Urothelium cell line (cell line): ENCODE measurements at regions not wholly inside any gene's neighbourhood (a gene's known extent, or its start where the extent isn't known, plus 50 kb on each side); places are given as distances from the start of the nearest gene placed in this dataset.
"Not testable (repeated sequence)": the region's sequence is repeated elsewhere in the genome, so short reads cannot be mapped to it uniquely, and the experiment has no call there.

ENCODE experiments used
- DNase-seq: peaks from one replicate; pipeline ENCODE4 v3.0.0; 2011; ENCODE audit warnings: low spot score, mixed read lengths
- FAIRE-seq: peaks from 2 replicates; lab custom pipeline; 2011; peaks lifted over from hg19 to GRCh38; lab: Jason Lieb, UNC

- DNase-seq (no peak), FAIRE-seq (no peak)
Observed at GRCh38 chr18:25510096-25510495, 158.1 kb upstream of the ZNF521 start.

- FAIRE-seq = no peak
- peak; percentile 26 for DNase-seq
Observed at GRCh38 chr18:25503567-25504081, 151.7 kb upstream of the ZNF521 start.

DNA sequence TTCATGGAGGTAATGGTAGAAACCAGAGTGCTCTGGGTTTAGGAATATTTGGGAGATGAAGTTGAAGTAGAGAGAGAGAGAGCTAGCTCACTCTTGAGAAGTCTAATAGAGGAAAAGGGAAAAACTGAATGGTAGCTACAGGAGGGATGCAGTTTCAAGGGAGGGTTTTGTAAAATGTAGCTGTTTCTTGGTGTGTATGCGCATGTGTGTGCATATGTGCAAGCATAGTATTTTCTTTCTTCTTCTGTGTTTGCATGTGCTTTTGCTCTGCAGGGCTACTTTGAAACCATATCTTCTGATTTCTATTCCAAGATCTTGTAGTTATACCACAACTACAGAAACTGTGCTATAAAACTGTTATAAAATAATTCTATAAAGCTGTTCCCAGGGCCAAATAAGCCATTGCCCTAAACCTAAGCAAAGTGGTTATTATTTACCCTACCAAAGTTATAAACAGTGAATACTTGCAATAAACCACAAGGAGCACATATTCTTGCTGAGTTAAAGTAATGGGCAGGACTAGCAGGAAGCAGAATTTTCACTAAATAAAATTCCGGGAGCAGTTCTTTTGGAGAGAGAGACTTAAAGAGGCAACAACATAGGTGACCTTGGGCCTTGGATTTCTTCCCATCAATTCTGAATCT lies 145.3 kb upstream of the ZNF521 start:
- DNase-seq (no peak), FAIRE-seq (no peak)

DNA sequence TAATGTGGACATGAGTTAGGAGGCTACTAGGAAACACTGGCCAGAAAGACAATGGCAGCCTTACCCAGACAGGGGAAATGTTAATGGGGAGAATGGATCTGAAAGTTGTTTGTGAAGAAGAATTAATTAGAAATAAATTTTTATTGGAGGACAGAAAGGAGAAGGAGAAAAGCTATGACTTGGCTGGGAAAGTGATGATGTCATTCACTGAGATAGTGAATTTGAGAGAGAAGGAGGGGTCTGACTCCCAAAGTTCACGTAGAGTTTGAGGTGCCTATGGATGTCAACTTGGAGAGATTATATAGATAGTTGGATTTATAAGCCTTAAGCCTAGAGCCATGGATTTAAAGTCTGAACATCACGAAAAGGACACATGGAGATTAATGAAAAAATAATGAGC lies 144.6 kb upstream of the ZNF521 start:
- DNase-seq (no peak), FAIRE-seq (no peak)

DNA sequence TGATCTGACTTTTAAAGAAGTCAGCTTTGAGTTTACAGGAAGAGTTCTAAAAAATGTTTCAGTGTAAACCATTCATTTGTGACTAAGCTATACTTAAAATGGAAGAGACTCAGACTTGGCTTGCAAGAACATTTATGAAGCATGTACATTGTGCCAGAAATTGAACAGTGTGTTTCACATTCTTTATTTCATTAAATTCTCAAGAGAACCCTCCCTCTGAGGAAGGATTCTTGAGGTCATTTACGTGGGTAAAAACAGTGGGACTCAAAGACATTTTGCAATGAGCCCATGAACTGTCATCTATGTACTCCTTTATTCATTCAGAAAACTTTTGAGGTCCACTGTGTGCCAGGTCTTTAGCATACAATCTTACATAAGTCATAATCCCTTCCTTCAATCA lies 143.6 kb upstream of the ZNF521 start:
- no peak for DNase-seq
- FAIRE-seq = no peak

DNA sequence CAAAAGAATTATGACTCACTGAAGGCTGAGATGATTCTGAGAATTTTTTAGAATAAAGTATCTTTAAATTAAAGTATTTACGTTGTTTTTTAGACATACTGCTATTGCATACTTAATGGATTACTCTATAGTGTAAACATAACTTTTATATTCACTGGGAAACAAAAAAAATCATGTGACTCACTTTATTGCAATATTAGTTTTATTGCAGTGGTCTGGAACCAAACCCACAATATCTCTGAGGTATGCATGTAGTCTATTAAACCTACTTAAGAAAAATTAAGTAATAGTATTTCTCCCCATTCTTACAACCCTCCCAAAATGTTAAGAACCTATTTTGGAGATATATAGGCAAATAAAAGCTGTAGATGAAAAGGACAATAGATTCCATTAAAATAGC lies 142.9 kb upstream of the ZNF521 start:
- DNase-seq = no peak
- no peak for FAIRE-seq

DNA sequence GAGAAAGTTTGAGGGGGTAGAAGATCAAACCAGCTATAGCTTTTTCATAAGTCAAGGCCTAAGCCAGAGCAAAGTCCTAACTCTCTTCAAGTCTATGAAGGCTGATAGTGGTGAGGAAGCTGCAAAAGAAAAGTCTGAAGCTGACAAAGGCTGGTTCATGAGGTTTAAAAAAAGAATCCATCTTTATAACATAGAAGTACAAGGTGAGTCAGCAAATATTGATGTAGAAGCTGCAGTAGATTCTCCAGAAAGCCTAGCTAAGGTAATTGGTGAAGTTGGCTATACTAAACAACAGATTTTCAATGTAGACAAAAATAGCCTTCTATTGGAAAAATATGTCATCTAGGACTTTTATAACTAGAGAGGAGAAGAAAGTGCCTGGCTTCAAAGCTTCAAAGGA lies 141.4 kb upstream of the ZNF521 start:
- no peak for FAIRE-seq

DNA sequence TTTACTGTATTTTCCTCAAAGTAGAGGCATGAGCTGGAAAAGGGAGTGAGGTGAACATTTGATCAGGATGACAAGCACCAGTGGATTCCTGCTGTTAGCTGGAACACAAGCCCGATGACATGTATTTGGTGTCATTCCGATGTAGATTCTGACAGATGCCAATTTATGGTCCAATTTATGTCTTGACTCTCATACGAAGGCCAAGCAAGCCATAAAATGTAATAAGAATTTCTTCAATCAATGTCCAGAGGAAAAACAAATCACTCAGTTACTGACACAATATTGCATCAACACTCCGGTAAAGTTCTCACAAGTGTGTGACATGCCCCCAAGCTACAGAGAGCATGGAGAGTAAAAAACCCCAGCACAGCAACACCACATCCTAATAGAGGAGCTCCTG lies 138.3 kb upstream of the ZNF521 start:
- DNase-seq (no peak), FAIRE-seq (no peak)

More for the DNA sequence above, 141.4 kb upstream of the ZNF521 start:
- no peak for DNase-seq

DNA sequence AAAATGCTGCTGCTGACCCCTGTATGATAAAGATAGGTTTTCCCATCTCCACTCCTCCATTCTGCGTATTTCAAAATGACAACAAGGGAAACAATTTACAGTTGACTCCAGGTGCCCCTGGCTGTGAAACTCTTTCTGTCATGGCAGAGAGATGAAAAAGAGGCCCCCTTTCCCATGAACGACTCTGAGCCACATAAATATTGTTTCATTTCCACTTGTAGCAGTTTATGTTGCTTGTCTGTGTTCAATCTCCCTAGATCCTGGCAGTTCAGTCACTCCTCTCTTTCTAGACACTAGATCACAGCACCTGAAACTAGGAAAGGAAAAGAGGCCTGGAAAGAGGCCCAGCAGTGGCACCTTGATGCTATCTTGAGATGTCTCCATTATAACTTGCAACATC lies 121.0 kb upstream of the ZNF521 start:
- DNase-seq (no peak), FAIRE-seq (no peak)

DNA sequence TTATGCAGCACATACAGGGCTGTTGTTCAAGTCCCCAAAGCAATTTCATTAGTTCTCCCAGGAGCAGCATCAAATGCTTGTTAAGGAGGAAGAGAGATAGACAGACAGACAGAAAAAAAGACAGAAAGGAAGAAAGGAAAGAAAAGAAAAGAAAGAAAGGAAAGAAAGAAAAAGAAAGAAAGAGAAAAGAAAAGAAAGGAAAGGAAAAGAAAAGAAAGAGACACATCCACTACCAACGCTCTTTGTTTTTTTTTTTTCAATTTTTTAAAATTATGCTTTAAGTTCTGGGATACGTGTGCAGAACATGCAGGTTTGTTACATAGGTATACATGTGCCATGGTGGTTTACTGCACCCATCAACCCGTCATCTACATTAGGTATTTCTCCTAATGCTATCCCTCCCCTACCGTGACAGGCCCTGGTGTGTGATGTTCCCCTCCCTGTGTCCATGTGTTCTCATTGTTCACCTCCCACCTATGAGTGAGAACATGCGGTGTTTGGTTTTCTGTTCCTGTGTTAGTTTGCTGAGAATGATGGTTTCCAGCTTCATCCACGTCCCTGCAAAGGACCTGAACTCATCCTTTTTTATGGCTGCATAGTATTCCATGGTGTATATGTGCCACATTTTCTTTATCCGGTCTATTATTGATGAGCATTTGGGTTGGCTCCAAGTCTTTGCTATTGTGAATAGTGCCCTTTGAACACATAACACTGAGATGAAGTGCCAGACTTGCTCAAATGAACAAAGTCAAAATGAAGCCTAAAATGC lies 119.0 kb upstream of the ZNF521 start:
- not testable (repeated sequence) for FAIRE-seq, DNase-seq

DNA sequence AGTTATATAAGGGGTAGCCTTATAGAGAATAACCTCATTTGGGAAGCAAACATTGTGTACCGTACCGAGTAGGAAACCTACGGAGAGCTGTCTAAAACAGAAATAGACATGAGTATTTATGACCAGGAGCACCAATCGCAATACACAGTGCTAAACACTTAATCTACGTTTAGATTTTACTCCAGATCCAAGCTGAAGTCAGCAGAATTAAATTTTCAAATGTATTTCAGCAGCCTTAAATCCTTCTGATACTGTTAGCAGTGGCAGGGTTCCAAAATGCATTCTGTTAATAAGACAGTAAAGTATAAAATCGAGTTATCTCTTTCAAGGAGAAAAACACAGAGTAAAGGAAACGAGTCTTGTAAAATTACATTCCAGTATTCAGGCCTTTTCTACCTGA lies 118.1 kb upstream of the ZNF521 start:
- FAIRE-seq (no peak), DNase-seq (no peak)

DNA sequence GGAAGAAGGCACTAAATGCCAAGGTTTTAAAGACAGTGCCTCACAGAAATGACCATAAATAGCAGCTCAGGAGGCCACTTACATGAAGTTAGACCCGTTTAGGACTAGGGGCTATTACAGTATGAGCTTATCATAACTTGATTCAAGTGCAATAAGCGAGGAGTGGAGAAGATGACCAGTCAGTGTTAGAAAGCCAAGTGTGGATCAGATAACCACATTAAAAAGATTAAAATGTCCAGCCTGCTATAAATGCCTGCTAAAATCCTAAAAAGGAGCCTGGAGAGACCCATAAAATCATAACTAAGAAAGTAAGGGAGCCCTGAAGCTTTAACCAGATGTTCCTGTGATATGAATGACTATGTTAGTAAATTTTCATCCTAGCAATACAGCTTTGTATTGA lies 117.5 kb upstream of the ZNF521 start:
- DNase-seq (no peak), FAIRE-seq (no peak)

GRCh38 chr18:25467226-25467987 lies 115.4 kb upstream of the ZNF521 start:
- peak; percentile 20 for DNase-seq
- FAIRE-seq = no peak

DNA sequence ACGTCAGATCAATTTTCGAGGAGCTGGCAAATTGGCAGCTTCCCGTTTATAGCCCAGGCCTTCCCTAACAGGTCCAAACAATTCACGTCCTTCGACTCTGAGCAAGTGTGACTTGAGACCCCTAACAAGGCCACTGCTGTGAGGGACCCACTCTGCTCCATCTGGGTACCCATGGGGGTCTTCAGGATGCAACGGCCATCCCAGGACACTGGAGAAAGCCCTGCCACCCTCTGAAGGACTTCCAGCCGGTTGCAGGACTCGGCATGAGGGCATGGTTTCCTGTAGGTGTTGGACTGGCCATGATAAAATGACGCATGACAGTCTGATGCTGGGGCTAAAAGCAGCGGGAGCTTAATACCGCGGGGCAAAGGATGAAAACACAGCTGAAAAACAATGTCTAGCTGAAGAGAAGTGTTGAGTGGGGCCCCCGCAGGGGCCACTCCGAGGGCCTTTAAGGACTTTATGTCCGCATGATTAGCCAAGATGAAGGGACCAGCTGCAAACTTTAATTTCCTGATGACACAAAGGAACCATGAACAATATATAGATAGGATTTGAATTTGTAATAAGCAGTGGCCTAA lies 113.3 kb upstream of the ZNF521 start:
- no peak for DNase-seq
- FAIRE-seq = no peak

- DNase-seq (no peak), FAIRE-seq (no peak)
Observed at GRCh38 chr18:25464227-25464626, 112.3 kb upstream of the ZNF521 start.

- no peak for FAIRE-seq
Observed at GRCh38 chr18:25463726-25464125, 111.8 kb upstream of the ZNF521 start.

DNA sequence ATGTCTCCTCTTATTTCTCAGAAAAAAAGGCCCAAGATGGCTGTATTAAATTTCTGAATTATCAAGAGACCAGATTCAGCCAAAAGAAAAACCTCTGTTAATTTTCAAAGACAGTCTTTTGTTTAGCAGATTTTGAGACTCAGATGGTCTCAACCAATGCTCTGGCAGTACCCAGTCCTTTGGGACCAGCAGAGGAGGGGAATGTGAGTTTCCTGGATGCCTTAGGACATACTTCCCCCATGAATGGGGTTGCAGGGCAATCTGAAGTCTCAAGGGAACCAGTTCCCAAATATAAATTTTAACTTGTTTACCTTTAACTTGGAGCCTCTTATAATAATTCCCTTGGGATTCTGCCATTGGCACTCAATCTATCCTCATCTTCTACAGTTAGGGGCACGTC lies 107.8 kb upstream of the ZNF521 start:
- no peak for DNase-seq
- FAIRE-seq = no peak

More at GRCh38 chr18:25463726-25464125, 111.8 kb upstream of the ZNF521 start:
- no peak for DNase-seq

DNA sequence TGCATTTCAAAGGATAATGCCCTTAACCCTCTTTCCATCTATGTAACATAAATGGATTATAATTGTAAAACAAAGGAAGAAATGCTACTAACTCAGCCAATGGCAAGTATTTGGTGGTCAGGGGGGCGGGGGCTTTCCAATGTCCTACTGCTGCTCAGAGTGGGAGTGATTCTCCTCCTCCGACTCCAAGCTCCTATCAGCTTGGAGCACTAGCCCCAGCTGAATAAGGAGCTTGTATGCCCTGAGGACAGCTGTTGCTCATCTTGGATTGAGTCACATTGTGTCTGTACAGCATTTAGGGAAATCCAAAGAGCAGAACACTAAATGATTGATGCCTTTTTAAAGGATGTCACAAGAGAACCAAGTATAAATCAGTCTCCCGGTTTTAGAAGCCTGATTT lies 105.6 kb upstream of the ZNF521 start:
- DNase-seq = no peak
- FAIRE-seq = no peak

DNA sequence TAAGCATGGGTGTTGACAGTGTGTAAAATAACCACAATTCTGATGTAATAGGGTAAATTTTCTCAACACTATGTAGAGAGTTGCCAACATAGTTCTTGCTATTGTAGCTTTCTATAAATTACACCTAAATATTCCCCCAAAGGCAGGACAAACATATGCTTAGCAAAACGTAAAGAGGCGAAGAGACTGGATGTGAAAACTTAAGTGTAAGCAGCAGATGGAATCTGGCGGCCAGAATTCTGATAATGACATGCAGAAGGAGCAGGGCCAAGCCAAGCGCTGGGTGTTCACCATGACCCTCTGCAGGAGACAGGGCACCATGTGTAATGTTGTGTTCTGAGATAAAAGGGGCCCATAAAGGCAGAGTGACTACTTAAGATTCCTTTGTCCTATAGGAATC lies 105.2 kb upstream of the ZNF521 start:
- FAIRE-seq (no peak), DNase-seq (no peak)

DNA sequence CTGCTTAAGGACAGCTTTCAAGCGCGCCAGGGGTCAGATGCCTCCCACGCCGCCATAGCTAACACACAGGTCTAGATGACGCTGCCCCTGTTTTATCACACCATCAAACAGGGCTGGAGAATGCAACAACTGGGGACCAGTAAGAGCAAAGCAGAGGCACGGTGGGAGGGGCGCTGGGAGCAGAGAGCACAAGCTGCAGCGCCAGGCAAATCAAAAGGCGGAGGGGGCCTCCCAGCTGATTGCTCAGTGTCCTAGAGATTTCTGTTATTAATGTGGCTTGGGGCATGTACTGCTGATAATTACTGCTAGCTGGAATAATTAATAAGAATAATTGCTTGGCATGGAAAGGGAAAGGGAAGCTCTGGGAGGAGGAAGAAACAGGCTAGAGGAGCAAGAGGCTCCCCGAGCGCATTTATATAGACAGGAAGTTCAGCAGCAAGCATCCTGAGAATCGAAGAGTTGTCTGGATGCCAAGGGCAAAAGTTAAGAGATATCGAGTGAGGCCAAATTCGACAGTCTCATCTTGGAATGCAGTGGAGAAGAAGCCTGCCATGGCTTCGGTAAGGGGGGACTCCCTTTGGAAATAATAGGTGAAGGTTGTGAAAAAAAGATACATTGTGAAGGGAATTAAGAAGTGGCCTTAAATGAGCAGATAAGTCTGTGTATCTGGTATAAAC lies 104.5 kb upstream of the ZNF521 start:
- DNase-seq (no peak), FAIRE-seq (no peak)

DNA sequence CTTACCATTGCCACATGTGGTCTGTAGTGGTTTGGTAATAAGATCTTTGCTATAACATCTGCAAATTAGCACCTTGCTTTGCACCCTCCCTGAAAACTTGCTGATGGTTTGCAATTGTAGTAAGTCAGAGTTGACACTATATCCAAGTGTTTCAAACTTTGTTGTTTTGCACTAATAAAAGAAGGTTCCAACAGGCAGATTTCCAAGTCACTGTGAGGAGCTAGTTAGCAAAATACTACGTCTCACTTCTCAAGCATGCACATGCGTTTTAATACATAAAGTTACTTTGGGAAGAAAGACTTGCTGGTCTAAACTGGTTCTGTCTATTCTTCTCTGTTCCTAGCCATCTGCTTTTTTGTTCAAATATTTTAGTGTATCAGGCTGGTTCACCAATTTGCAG lies 103.7 kb upstream of the ZNF521 start:
- DNase-seq (no peak), FAIRE-seq (no peak)
